Upper lobe of right lung (tissue), 1 donor: ENCODE measurements at regions not wholly inside any gene's neighbourhood (a gene's known extent, or its start where the extent isn't known, plus 50 kb on each side); places are given as distances from the start of the nearest gene placed in this dataset.

ENCODE experiments used
- ATAC-seq: fragments of 200-7000 bp; cut with Tn5 transposase; one replicate; pipeline ENCODE4 v1.9.1; 2020; ENCODE audit warnings: mild to moderate bottlenecking, moderate library complexity
- DNase-seq: peaks from one replicate; pipeline ENCODE4 v3.0.0-alpha.2; 2020
- H3K27ac ChIP-seq: fragments of 200-600 bp; one replicate; pipeline ENCODE4 v1.8.0; 2022
- H3K27me3 ChIP-seq: fragments of 200-600 bp; one replicate; pipeline ENCODE4 v1.8.0; 2022; ENCODE audit warnings: mild to moderate bottlenecking
- H3K36me3 ChIP-seq: fragments of 200-600 bp; one replicate; pipeline ENCODE4 v1.8.0; 2022
- H3K4me1 ChIP-seq: fragments of 200-600 bp; one replicate; pipeline ENCODE4 v1.8.0; 2022
- H3K4me3 ChIP-seq: fragments of 200-600 bp; one replicate; pipeline ENCODE4 v1.8.0; 2022; ENCODE audit warnings: mild to moderate bottlenecking
- H3K9me3 ChIP-seq: fragments of 200-600 bp; one replicate; pipeline ENCODE4 v1.8.0; 2022
- intact Hi-C: fragments of 100-400 bp; cut with DNase I; formaldehyde crosslinking; loops from one replicate; pipeline ENCODE4 v1.11.0; 2022
- TF ChIP-seq, protein P1 (sequence below): fragments of 200-600 bp; IDR thresholded peaks from one replicate; pipeline ENCODE4 v1.8.0; 2022; ENCODE audit warnings: antibody characterized with exemption
- donor health status: DM: no; HTN: yes; CAD: no; lungs with severe emphysema.

DNA sequence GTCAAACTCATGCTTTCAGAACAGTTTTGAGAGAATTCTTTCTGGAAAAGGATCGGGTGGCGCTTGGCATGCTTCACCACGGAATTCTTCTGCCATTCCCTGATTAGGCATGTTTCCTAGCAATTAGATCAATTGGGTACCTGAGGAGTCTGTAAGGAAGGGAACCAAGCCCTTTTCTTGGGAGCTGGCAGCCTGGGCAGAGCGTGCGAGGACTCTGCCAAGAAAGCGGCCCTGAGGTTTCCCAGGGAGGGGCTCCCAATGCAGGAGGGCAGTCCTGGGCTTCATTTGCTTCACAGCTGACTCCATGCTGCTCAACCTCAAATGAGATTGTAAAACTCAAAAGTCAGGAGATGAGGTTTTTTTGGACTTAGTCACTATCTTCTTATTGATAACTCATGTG lies 60.3 kb downstream of the MYCN start:
- ATAC-seq (no peak), DNase-seq (no peak)
- Histone ChIP-seq H3K36me3 (no peaks in the 10 kb centered on the region), H3K4me3 (no peak overlapping the region), H3K27ac (no peak overlapping the region), H3K27me3 (no peaks in the 10 kb centered on the region), H3K4me1 (no peaks in the 10 kb centered on the region), H3K9me3 (no peaks in the 10 kb centered on the region)
- intact Hi-C loops, result no loop called here
- TF ChIP-seq, protein P1, sequence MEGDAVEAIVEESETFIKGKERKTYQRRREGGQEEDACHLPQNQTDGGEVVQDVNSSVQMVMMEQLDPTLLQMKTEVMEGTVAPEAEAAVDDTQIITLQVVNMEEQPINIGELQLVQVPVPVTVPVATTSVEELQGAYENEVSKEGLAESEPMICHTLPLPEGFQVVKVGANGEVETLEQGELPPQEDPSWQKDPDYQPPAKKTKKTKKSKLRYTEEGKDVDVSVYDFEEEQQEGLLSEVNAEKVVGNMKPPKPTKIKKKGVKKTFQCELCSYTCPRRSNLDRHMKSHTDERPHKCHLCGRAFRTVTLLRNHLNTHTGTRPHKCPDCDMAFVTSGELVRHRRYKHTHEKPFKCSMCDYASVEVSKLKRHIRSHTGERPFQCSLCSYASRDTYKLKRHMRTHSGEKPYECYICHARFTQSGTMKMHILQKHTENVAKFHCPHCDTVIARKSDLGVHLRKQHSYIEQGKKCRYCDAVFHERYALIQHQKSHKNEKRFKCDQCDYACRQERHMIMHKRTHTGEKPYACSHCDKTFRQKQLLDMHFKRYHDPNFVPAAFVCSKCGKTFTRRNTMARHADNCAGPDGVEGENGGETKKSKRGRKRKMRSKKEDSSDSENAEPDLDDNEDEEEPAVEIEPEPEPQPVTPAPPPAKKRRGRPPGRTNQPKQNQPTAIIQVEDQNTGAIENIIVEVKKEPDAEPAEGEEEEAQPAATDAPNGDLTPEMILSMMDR, result no peak

DNA sequence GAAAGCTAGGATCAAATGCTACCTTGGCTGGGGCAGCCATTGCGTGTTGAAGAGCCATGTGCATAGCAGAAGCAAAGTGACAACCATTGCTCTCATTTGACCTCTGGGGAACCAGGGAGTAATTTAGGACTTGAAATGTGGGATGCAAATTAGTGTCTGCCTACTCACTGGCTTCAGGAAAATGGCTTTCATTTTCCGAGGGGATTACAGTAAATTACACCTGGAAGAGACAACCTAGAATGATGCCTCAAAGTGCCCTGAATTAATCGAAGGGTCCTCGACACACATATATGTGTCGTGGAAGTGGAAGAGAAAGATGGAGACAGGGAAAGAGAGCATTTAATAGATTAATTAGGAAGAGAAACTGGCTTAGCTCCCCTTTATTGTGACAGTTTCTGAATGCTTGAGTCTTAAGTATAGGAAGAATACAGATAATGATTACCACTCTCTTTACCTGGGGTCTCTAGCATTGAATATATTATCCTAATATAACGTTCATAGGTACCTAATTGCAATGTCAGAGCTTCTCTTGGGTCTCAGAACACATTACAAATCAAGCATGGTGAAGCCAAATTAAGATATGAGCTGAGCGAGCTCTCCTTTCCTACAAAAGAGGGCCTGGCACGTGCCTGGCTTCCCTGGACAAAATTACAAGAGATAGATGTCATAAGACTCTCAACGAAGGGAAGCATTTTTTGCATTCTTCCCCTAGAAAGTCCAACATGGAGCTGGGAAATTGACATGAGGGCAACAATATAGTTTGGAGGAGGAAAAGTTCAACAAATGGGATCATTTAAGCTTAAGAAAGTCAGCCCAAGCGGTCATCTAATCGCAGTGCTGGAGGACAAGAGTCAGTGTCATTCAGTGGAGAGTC lies 59.5 kb downstream of the MYCN start:
- TF ChIP-seq, protein P1, result no peak
- no peaks in the 10 kb centered on the region for H3K36me3 ChIP-seq
- no peaks in the 10 kb centered on the region for H3K4me1 ChIP-seq
- no peaks in the 10 kb centered on the region for H3K27me3 ChIP-seq
- no peak overlapping the region for H3K4me3 ChIP-seq
- H3K27ac ChIP-seq, result no peak overlapping the region
- intact Hi-C loops, result no loop called here
- no peaks in the 10 kb centered on the region for H3K9me3 ChIP-seq
- ATAC-seq (no peak), DNase-seq (no peak)

DNA sequence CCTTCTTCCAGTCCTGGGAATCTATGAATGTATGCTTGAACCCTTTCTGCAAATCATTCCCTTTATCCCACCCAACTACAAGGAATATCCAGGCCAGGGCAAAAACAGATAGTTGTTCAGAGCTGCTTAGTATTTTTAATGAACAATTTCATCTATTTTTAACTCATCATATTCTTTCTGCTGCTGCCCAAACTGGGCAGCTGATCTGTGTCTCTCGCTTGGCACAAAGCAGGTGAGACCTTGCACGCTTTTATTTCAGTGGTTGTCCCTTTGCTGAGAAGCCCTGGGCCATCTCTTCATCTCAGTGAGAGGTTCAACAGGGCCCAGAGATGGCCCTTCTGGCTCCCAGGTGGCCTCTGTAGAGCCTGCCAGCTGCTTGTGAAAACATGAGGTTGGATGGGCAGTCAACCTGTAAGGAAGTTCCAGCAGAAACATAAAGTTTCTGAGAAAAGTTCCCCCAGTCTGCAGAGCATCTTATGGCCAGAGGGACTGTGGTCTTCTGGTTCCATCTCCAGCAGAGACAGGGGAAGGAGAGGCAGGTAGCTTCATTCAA lies 57.5 kb downstream of the MYCN start:
- TF ChIP-seq, protein P1, result no peak
- H3K4me1 ChIP-seq, result no peaks in the 10 kb centered on the region
- DNase-seq (no peak), ATAC-seq (no peak)
- H3K27me3 ChIP-seq, result no peaks in the 10 kb centered on the region
- H3K4me3 ChIP-seq, result no peak overlapping the region
- no peaks in the 10 kb centered on the region for H3K36me3 ChIP-seq
- intact Hi-C loops, result no loop called here
- H3K27ac ChIP-seq, result no peak overlapping the region
- no peaks in the 10 kb centered on the region for H3K9me3 ChIP-seq

DNA sequence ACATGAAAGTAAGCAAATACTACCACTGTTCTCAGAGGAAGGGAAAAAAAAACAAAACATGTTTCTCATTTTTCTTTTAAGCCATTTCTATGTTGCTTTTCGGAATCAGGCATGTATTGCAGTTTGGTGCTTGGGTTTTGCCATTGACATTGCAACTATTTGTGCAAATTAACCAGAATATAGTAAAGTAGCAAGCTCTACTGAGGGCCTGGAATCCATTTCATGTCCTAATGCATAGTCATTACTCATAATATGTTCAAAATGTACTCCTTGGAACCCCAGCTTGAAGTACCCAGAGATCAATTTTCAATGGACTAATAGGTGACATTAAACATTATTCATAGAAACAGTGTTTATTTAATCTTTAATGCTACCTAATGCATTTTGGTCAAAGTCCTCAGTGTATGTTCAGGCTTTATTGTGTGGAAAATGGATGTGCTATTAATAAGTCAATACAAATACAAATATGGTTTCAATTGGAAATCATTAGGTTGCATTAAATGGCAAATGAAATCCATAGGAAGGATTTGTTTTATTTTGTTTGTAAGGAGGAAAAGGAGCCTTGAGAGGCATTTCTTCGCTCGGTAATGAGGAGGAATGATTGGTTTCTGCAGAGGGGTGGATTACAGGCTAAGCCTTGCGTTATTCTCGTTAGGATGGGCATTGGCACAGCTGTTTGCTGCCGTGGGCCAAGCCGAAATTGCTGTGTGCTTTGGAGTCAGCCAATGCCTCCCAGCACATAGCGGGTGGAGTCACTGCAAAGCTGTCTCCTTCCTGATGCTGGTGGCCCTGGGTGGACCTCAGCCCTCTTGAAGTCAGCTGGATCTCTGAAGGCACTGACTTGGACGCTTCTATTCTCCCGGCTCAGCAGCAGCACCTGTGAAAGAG lies 56.4 kb downstream of the MYCN start:
- H3K36me3 ChIP-seq, result no peaks in the 10 kb centered on the region
- H3K27ac ChIP-seq, result no peak overlapping the region
- no peaks in the 10 kb centered on the region for H3K27me3 ChIP-seq
- ATAC-seq (no peak), DNase-seq (no peak)
- H3K4me3 ChIP-seq, result no peak overlapping the region
- TF ChIP-seq, protein P1, result no peak
- no peaks in the 10 kb centered on the region for H3K9me3 ChIP-seq
- no peaks in the 10 kb centered on the region for H3K4me1 ChIP-seq
- intact Hi-C loops, result no loop called here
